ENCODE measurements at regions not wholly inside any gene's neighbourhood (a gene's known extent, or its start where the extent isn't known, plus 50 kb on each side); places are given as distances from the start of the nearest gene placed in this dataset.

GRCh38 chr5:136425921-136426320 is 60.6 kb upstream of the TRPC7 start:
- TF ChIP-seq PATZ1 (CRISPR knock-in tag; IDR thresholded peaks at IDR 0.05; ENCODE audit: borderline replicate concordance) (no peak), SNAI2 (CRISPR knock-in tag; IDR thresholded peaks at IDR 0.05) (no peak), TSHZ2 (CRISPR knock-in tag; IDR thresholded peaks at IDR 0.05) (no peak), POU6F1 (CRISPR knock-in tag; IDR thresholded peaks at IDR 0.05; ENCODE audit: borderline replicate concordance, low read depth) (no peak), ESRRG (CRISPR knock-in tag; IDR thresholded peaks at IDR 0.05) (no peak)

Measured in SK-N-SH treated with all-trans-retinoic acid at 6 μM for 48 hours (cell line).